Endodermal cell (in vitro differentiated cells): ENCODE measurements at regions not wholly inside any gene's neighbourhood (a gene's known extent, or its start where the extent isn't known, plus 50 kb on each side); places are given as distances from the start of the nearest gene placed in this dataset.
"Not testable (repeated sequence)": the region's sequence is repeated elsewhere in the genome, so short reads cannot be mapped to it uniquely, and the experiment has no call there.

Experiments
- DNase-seq: peaks from one replicate; pipeline ENCODE4 v3.0.0-alpha.2; 2017
- H3K27ac ChIP-seq: 2 replicates; pipeline ENCODE4 v1.5.1; 2013; ENCODE audit warnings: mild to moderate bottlenecking, low read depth, low read length, moderate library complexity
- H3K27me3 ChIP-seq: 2 replicates; pipeline ENCODE4 v1.6.1; 2013; ENCODE audit warnings: mild to moderate bottlenecking, low read length, moderate library complexity; ENCODE audit not compliant: insufficient read depth, control insufficient read depth, poor library complexity, severe bottlenecking
- H3K36me3 ChIP-seq: 2 replicates; pipeline ENCODE4 v1.7.0; 2013; ENCODE audit warnings: mild to moderate bottlenecking, low read length, moderate library complexity; ENCODE audit not compliant: control insufficient read depth, insufficient read depth
- H3K4me1 ChIP-seq: one replicate; pipeline ENCODE4 v1.7.0; 2013; ENCODE audit warnings: low read length; ENCODE audit not compliant: control insufficient read depth, insufficient read depth
- H3K4me3 ChIP-seq: 2 replicates; pipeline ENCODE4 v1.5.1; 2013; ENCODE audit warnings: mild to moderate bottlenecking, low read length, moderate library complexity
- H3K9ac ChIP-seq: 2 replicates; pipeline ENCODE4 v1.6.1; 2013; ENCODE audit warnings: mild to moderate bottlenecking, low read length, moderate library complexity; ENCODE audit not compliant: poor library complexity, severe bottlenecking; ENCODE audit errors: extremely low read depth
- H3K9me3 ChIP-seq: 2 replicates; pipeline ENCODE4 v1.6.1; 2013; ENCODE audit warnings: mild to moderate bottlenecking, low read length, moderate library complexity; ENCODE audit not compliant: control insufficient read depth
- H3K27ac Mint-ChIP-seq: 2 replicates; pipeline ENCODE4 v1.8.0; 2020; ENCODE audit warnings: mixed read lengths
- H3K27me3 Mint-ChIP-seq: 2 replicates; pipeline ENCODE4 v1.8.0; 2021; ENCODE audit warnings: mild to moderate bottlenecking, mixed read lengths; ENCODE audit not compliant: insufficient read depth
- H3K36me3 Mint-ChIP-seq: 2 replicates; pipeline ENCODE4 v1.8.0; 2020; ENCODE audit warnings: low read depth, mixed read lengths
- H3K4me1 Mint-ChIP-seq: 2 replicates; pipeline ENCODE4 v1.8.0; 2020; ENCODE audit warnings: mixed read lengths
- H3K4me3 Mint-ChIP-seq: 2 replicates; pipeline ENCODE4 v1.8.0; 2020; ENCODE audit warnings: mild to moderate bottlenecking, moderate library complexity, mixed read lengths
- H3K9me3 Mint-ChIP-seq: 2 replicates; pipeline ENCODE4 v1.8.0; 2020; ENCODE audit warnings: mild to moderate bottlenecking, mixed read lengths
- WGBS, 2 experiments: methylation state at CpG; one replicate each; pipeline versions ENCODE4 v1.1.5 to v1.1.7; 2013; ENCODE audit warnings: missing lambda C conversion rate in 2 of 2, mixed read lengths in 1 of 2; ENCODE audit not compliant: insufficient coverage in 1 of 2, insufficient read length in 1 of 2; 5-methylcytosine and 5-hydroxymethylcytosine counted together

DNA sequence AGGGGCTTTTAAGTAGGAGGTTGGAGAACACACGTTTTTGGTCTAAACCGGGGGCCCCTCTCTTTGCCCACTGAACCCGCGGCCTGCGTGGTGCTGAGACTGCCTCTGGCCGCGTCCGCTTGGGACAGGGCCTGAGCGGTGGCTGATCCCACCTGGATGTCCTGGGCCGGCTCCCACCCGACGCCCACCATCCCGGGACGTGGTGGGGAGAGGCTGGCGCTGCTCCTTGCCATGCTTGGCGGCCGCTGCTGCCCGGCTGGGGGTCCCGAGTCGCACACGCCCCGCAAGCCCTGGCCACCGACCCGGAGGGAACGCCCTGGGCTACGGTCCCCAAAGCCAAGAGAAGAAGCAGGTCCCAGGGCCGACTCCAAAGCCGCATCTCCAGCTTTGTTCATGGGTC is 130.1 kb downstream of the POTEM start:
- H3K36me3 Mint-ChIP-seq, H3K36me3 ChIP-seq, H3K4me3 ChIP-seq, H3K4me1 ChIP-seq, H3K9me3 ChIP-seq, H3K4me3 Mint-ChIP-seq, H3K27me3 Mint-ChIP-seq, H3K4me1 Mint-ChIP-seq, H3K27ac ChIP-seq, H3K27me3 ChIP-seq, H3K27ac Mint-ChIP-seq, H3K9ac ChIP-seq: not testable (repeated sequence)
- H3K9me3 Mint-ChIP-seq, result peaks cover 33% of the 10 kb centered on the region
- DNase-seq, result peak; percentile 35
- WGBS, 2 experiments, result 90 to 93% methylated on average over 3 to 25 of the region's 28 CpGs

DNA sequence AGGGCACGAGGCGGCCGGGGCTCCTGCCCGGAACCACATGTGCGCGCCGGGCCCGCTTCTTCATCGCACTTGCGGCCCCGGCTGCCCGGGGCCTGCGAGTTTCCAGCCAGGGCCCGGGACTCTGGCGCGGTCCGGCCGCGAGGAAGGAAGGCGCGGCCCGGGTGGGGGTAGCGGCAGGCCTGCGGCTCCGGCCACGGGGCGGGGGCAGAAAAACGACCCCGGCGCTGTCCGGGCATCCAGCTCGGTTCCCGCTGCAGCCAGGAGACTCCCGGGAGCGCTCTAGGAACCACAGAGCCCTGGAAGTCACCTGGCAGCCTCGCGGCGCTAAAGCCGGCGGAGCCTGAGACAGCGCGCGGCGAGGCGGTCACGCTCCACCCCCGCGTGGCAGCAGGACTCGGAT is 130.5 kb downstream of the POTEM start:
- H3K36me3 Mint-ChIP-seq, H3K9me3 ChIP-seq, H3K27me3 ChIP-seq, H3K27ac Mint-ChIP-seq, H3K4me3 Mint-ChIP-seq, H3K27me3 Mint-ChIP-seq, H3K9ac ChIP-seq, H3K4me3 ChIP-seq, H3K36me3 ChIP-seq, H3K4me1 Mint-ChIP-seq, H3K27ac ChIP-seq, H3K4me1 ChIP-seq: not testable (repeated sequence)
- peaks cover 34% of the 10 kb centered on the region for H3K9me3 Mint-ChIP-seq
- peak; percentile 17 for DNase-seq
- WGBS, 2 experiments, result 95 to 100% methylated on average over 2 to 36 of the region's 49 CpGs

DNA sequence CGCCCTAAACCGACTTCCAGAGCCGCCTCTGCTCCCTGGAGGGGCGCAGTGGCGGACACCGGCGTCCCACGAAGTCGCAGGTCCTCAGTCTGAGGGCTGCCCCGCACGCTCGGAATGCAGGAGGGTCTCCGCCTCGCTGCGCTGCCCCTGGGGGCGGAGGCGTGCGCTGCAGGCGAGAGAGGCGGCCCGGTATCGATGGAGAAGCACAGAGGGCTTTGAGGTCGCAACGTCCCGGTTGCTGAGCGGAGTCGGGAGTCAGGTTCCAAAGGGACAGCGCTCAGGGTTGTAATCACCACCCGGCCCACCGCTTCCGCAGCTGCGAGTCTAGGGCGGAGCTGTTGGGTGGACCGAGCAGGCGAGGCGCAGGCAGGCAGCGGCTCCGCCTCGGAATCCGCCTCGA is 131.0 kb downstream of the POTEM start:
- H3K4me3 ChIP-seq, H3K27me3 Mint-ChIP-seq, H3K4me3 Mint-ChIP-seq, H3K4me1 Mint-ChIP-seq, DNase-seq, H3K4me1 ChIP-seq, H3K27me3 ChIP-seq, H3K9me3 ChIP-seq, H3K36me3 ChIP-seq, H3K9ac ChIP-seq, H3K27ac ChIP-seq, H3K27ac Mint-ChIP-seq, H3K36me3 Mint-ChIP-seq: not testable (repeated sequence)
- H3K9me3 Mint-ChIP-seq, result peaks cover 34% of the 10 kb centered on the region
- WGBS, 2 experiments, result 87% methylated on average over 6 of the region's 41 CpGs; no CpG with 5 or more reads in 1 of the 2 experiments

DNA sequence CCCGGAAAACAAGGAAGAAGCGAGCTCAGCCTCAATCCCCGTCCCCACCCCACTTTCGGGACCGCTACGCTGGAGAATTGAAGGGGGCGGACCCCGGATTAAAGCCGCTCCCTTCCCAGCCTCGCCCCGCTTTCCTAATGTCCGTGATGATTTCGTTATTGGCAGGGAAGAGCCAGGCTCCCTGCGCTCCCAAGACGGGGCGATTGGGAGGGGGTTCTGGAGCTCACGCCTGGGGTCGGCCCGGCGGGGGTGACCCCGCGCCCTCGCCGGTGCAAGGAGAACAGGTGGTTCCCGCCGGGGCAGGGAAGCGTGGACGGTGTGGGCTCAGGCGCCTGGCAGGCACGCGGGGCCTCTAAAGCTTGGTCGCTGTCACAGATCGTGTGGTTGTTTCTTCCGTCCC is 131.5 kb downstream of the POTEM start:
- H3K9ac ChIP-seq, H3K9me3 ChIP-seq, H3K27ac ChIP-seq, H3K27me3 Mint-ChIP-seq, H3K36me3 Mint-ChIP-seq, H3K4me3 Mint-ChIP-seq, H3K27me3 ChIP-seq, H3K4me3 ChIP-seq, H3K27ac Mint-ChIP-seq, H3K4me1 ChIP-seq, H3K36me3 ChIP-seq, H3K4me1 Mint-ChIP-seq: not testable (repeated sequence)
- H3K9me3 Mint-ChIP-seq, result peaks cover 34% of the 10 kb centered on the region
- peak; percentile 32 for DNase-seq
- WGBS, 2 experiments, result 90 to 92% methylated on average over 14 to 32 of the region's 34 CpGs

DNA sequence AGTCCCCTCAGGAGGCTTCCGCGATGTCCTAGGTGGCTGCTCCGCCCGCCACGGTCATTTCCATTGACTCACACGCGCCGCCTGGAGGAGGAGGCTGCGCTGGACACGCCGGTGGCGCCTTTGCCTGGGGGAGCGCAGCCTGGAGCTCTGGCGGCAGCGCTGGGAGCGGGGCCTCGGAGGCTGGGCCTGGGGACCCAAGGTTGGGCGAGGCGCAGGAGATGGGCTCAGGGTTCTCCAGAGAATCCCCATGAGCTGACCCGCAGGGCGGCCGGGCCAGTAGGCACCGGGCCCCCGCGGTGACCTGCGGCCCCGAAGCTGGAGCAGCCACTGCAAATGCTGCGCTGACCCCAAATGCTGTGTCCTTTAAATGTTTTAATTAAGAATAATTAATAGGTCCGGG is 132.1 kb downstream of the POTEM start:
- not testable (repeated sequence) for H3K4me1 ChIP-seq, H3K27me3 Mint-ChIP-seq, DNase-seq, H3K36me3 ChIP-seq, H3K4me1 Mint-ChIP-seq, H3K27ac Mint-ChIP-seq, H3K27ac ChIP-seq, H3K36me3 Mint-ChIP-seq, H3K9ac ChIP-seq, H3K4me3 Mint-ChIP-seq, H3K9me3 ChIP-seq, H3K27me3 ChIP-seq, H3K4me3 ChIP-seq
- peaks cover 34% of the 10 kb centered on the region for H3K9me3 Mint-ChIP-seq
- WGBS, 2 experiments, result 84% methylated on average over 5 of the region's 29 CpGs; no CpG with 5 or more reads in 1 of the 2 experiments

DNA sequence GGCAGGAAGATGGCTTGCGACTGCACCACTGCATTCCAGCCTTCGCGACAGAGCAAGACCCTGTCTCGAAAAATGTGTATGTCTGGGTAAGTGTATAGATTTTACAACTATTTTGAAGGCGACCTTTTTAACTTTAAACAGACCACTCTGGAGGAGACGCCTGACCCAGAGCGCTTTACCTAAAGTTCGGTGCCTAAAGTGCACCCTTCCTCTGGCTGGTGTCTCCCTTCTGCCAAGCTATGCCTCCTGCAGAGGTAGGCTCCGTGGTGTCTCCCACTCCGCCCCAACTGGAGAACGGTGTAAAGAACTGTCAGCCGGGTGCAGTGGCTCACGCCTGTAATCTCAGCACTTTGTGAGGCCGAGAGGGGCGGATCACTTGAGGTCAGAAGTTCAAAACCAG is 132.7 kb downstream of the POTEM start:
- H3K9ac ChIP-seq, H3K4me3 ChIP-seq, H3K4me1 Mint-ChIP-seq, H3K27me3 ChIP-seq, H3K27ac ChIP-seq, H3K36me3 ChIP-seq, H3K9me3 ChIP-seq, H3K4me3 Mint-ChIP-seq, H3K27ac Mint-ChIP-seq, H3K4me1 ChIP-seq, DNase-seq, H3K36me3 Mint-ChIP-seq, H3K27me3 Mint-ChIP-seq: not testable (repeated sequence)
- WGBS, 2 experiments, result 90% methylated on average over 4 of the region's 15 CpGs; no CpG with 5 or more reads in 1 of the 2 experiments
- H3K9me3 Mint-ChIP-seq, result peaks cover 34% of the 10 kb centered on the region

DNA sequence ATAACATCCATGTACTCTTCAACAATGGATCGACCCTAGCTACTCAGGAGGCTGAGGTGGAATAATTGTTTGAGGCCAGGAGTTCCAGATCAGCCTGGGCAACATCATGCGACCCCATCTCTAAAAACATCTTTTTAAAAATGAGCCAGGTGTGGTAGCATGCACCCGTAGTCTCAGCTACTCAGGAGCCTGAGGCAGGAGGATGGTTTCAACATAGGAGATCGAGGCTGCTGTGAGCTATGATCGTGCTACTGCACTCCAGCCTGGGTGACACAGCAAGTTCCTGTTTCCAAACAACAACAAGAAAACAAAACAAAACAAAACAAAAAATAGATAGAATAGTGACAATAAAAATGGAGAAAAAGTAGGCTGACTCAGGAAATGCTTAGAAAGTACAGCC is 138.3 kb downstream of the POTEM start:
- DNase-seq, H3K27me3 ChIP-seq, H3K4me1 Mint-ChIP-seq, H3K9me3 ChIP-seq, H3K4me3 ChIP-seq, H3K4me3 Mint-ChIP-seq, H3K36me3 Mint-ChIP-seq, H3K4me1 ChIP-seq, H3K36me3 ChIP-seq, H3K27ac Mint-ChIP-seq, H3K27me3 Mint-ChIP-seq, H3K9ac ChIP-seq, H3K27ac ChIP-seq: not testable (repeated sequence)
- 69% methylated on average over 3 of the region's 5 CpGs; no CpG with 5 or more reads in 1 of the 2 experiments for WGBS, 2 experiments
- H3K9me3 Mint-ChIP-seq, result peaks cover 17% of the 10 kb centered on the region
